ENCODE measurements at regions not wholly inside any gene's neighbourhood (a gene's known extent, or its start where the extent isn't known, plus 50 kb on each side); places are given as distances from the start of the nearest gene placed in this dataset.

DNA sequence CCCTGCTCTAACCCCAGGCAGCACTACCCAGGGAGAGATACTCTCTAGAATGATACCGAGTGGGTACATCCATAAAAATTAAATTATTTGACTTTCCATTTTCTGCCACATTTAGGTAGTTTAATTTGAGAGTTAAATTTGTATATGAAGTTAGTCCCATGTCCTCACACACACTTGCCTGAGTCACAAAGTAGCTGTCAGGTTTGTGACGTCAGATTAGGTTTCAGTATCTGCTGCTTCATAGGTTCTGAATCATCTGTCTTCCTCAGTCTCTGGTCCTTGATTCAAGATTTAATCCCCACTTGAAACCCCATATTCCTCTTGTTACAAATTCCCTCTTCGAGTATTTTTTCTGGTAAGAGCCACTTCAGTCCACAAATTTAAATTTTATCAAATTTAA is 738.6 kb upstream of the FAM98A start:
- TF ChIP-seq, protein P1, sequence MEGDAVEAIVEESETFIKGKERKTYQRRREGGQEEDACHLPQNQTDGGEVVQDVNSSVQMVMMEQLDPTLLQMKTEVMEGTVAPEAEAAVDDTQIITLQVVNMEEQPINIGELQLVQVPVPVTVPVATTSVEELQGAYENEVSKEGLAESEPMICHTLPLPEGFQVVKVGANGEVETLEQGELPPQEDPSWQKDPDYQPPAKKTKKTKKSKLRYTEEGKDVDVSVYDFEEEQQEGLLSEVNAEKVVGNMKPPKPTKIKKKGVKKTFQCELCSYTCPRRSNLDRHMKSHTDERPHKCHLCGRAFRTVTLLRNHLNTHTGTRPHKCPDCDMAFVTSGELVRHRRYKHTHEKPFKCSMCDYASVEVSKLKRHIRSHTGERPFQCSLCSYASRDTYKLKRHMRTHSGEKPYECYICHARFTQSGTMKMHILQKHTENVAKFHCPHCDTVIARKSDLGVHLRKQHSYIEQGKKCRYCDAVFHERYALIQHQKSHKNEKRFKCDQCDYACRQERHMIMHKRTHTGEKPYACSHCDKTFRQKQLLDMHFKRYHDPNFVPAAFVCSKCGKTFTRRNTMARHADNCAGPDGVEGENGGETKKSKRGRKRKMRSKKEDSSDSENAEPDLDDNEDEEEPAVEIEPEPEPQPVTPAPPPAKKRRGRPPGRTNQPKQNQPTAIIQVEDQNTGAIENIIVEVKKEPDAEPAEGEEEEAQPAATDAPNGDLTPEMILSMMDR (IDR thresholded peaks at IDR 0.05; ENCODE audit: low read depth, low read length), result no peak

DNA sequence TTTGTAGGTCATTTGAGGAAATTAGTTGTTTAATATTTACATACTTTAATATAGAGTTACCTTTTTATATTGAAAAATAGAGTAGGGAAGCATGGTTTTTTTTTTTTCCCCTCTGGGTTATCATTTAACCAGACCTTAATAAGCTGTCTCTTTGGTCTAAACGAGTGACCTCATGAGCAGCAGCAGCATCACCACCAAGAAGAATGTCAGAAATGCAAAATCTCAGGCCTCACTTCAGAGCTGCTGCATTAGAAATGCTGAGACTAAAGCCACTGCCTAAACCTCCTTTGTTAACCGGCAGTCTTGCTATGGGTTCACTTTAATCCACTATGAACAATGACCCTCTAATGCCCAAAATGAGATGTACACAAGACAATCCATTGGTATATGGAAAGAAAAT is 733.7 kb upstream of the FAM98A start:
- TF ChIP-seq, protein P1 (IDR thresholded peaks at IDR 0.05; ENCODE audit: low read depth, low read length), result no peak
- no peak for DNase-seq (ENCODE audit: extremely low read depth, low read depth)

More for the DNA sequence above, 738.6 kb upstream of the FAM98A start:
- DNase-seq (ENCODE audit: extremely low read depth, low read depth), result no peak

DNA sequence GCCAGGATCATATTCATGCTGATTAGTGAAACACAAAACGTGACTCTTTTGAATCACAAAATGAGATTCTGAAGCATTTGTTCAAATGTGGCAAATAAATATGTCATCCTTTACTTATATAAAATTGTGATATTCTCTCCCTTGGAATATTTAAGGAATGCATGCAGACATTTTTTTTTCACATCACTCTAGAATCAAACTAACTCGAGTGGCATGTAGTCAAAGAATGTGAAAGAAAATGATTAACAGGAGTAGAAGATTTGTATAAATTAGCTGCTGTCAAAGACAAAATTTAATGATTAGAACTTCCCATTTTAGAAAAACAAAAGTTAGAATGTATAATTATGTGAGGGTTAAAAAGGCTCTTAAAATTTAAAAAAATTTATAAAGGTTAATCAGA is 721.0 kb upstream of the FAM98A start:
- TF ChIP-seq, protein P1 (IDR thresholded peaks at IDR 0.05; ENCODE audit: low read depth, low read length), result no peak
- no peak for DNase-seq (ENCODE audit: extremely low read depth, low read depth)

DNA sequence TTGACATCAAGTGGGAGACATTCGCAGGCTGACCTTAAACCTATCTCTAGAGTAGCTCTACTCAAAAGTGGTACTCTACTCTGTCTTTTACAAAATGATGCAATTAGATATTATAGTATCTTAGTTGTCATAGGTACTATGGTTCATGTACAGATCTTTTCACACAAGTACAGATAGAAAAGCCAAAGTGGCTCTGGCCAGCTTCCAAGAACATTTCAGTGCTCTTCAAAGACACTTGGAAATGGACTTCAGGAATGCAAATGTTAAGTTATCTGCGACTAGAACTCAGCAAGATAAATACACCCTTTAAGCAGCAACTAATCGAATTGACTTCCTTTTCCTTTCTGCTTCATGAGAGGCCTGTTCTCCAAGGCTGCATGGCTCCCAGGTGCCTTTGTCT is 718.7 kb upstream of the FAM98A start:
- no peak for DNase-seq (ENCODE audit: extremely low read depth, low read depth)

DNA sequence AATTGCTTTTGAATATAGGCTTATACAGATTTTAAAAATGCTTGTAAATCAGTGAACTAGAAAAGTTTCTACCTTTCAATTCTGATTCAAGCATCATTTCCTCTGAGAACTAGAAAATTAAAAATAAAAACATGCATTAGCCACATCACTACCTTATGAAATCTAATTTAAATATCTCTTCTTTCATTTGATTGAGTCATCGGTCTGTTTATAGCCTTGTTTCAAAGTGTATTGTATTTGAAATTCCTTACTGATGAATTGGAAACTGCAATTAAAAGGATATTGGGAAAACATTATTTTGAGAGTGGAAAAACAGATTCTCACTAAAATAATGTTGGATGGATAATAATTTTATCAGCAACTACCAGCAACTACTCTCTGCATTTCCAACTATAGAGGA is 717.7 kb upstream of the FAM98A start:
- DNase-seq (ENCODE audit: extremely low read depth, low read depth), result no peak
- TF ChIP-seq, protein P1 (IDR thresholded peaks at IDR 0.05; ENCODE audit: low read depth, low read length), result no peak

More for the DNA sequence above, 718.7 kb upstream of the FAM98A start:
- TF ChIP-seq, protein P1 (IDR thresholded peaks at IDR 0.05; ENCODE audit: low read depth, low read length), result no peak

DNA sequence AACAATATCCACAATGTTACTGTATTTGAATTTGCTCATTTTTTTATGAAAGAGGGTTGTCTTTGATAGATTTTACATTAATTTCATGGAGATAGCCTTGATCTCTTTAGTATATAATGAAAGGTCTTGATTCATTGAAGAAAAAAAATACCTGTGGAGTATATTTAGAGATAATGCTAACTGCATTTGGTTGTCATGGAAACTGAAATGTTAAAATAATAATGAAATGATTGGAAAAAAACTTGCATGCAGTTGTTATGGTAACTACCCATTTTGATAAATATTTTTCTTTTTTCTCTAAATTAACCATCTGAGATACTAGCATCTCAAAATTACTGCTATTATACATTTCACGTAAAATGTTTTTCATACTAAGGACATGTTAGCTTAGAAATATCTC is 712.7 kb upstream of the FAM98A start:
- TF ChIP-seq, protein P1 (IDR thresholded peaks at IDR 0.05; ENCODE audit: low read depth, low read length), result no peak
- DNase-seq (ENCODE audit: extremely low read depth, low read depth), result no peak

DNA sequence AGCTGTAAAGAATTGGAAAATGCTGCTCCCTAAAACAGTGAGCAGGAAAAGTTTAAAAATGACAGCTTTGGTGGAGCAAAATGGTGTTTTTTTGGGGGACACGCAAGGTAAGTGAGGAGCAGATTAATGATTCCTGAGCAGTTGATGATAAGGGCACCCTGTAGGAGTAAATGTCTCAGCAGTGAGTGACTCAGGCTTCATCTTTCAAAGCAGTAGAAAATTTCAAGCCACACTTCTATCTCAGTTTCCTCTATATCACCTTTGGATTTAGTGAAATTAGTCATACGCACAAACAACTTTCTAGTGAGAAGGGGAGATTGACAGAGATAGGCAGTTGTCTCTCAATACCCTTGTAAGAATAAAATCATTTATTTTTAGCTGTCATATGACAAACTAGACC is 709.0 kb upstream of the FAM98A start:
- TF ChIP-seq, protein P1 (IDR thresholded peaks at IDR 0.05; ENCODE audit: low read depth, low read length), result no peak

More for the DNA sequence above, 709.0 kb upstream of the FAM98A start:
- DNase-seq (ENCODE audit: extremely low read depth, low read depth), result no peak
